Aorta (tissue), 5 donors: ENCODE measurements at regions not wholly inside any gene's neighbourhood (a gene's known extent, or its start where the extent isn't known, plus 50 kb on each side); places are given as distances from the start of the nearest gene placed in this dataset.

Experiments used
- ATAC-seq: fragments of 200-7000 bp; cut with Tn5 transposase; one replicate; pipeline ENCODE4 v1.9.1; 2022; ENCODE audit warnings: moderate library complexity; ENCODE audit not compliant: low FRiP score
- DNase-seq, 2 donors: peaks; one replicate each; pipeline ENCODE4 v3.0.0-alpha.2; 2020
- H3K27ac ChIP-seq, 2 donors: one replicate each; pipeline ENCODE4 v1.5.1; 2013; ENCODE audit warnings: low read length in 2 of 2, mild to moderate bottlenecking in 2 of 2, moderate library complexity in 2 of 2, control low read depth in 1 of 2, inconsistent platforms in 1 of 2, low read depth in 1 of 2
- H3K27me3 ChIP-seq, 2 donors: one replicate each; pipeline ENCODE4 v1.6.1; 2013; ENCODE audit warnings: control low read depth in 1 of 2, low read length in 1 of 2, mild to moderate bottlenecking in 1 of 2, moderate library complexity in 1 of 2; ENCODE audit not compliant: insufficient read depth in 2 of 2, control insufficient read depth in 1 of 2
- H3K36me3 ChIP-seq, 2 donors: one replicate each; pipeline ENCODE4 v1.6.1; 2013; ENCODE audit warnings: control low read depth in 1 of 2, low read length in 1 of 2, mild to moderate bottlenecking in 1 of 2; ENCODE audit not compliant: insufficient read depth in 2 of 2, control insufficient read depth in 1 of 2
- H3K4me1 ChIP-seq, 2 donors: one replicate each; pipeline ENCODE4 v1.6.1; 2013; ENCODE audit warnings: low read length in 2 of 2, control low read depth in 1 of 2, mild to moderate bottlenecking in 1 of 2, moderate library complexity in 1 of 2; ENCODE audit not compliant: insufficient read depth in 2 of 2, control insufficient read depth in 1 of 2
- H3K4me3 ChIP-seq, 2 donors: one replicate each; pipeline ENCODE4 v1.5.1; 2013; ENCODE audit warnings: low read length in 2 of 2, control low read depth in 1 of 2, mild to moderate bottlenecking in 1 of 2
- H3K9me3 ChIP-seq: one replicate; pipeline ENCODE4 v1.6.1; 2013; ENCODE audit warnings: mild to moderate bottlenecking, low read length; ENCODE audit not compliant: control insufficient read depth
- WGBS, 2 donors: extraction: QIAGEN DNeasy Blood & Tissue Kit; methylation state at CpG; one replicate each; pipeline ENCODE4 v1.1.7; 2013; 5-methylcytosine and 5-hydroxymethylcytosine counted together
- intact Hi-C, 2 donors: fragments of 100-400 bp; cut with DNase I; formaldehyde crosslinking; loops; one replicate each; pipeline versions ENCODE4 v1.14.2 to v1.15.0; 2022
- donor health status: healthy with polysubstance abuse.
- donor health status: Bipolar disorder and iron deficiency.
- donor health status: DM: no; HTN: no; CAD: no.
- donor health status: DM: no; HTN: no; CAD: no.
- donor health status: DM: yes; HTN: yes; CAD: no.

DNA sequence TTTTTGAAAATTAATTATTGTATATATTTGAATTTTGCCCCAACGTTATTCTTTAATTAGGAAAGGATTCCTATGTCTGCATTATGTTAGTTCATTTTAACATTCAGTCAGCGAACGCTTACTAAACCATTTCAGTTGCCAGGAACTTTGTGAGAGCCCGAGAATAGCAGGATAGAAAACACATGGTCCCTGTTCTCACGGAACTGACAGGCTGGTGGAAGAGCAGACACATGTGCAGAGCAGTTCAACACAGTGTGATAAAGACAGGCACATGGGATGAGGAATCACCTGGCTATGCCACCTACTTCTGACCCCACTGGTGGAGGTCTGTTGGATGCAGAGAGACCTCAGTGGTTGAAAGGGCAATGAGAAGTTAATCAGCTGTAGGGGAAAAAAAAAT lies 367.2 kb downstream of the EPM2A start:
- intact Hi-C loops, result no loop called here
- no peaks in the 10 kb centered on the region for H3K9me3 ChIP-seq
- 63 to 66% methylated on average over 5 of the region's 5 CpGs for WGBS, 2 donors
- H3K4me1 ChIP-seq, result no peaks in the 10 kb centered on the region
- DNase-seq (no peak), ATAC-seq (no peak)
- H3K27me3 ChIP-seq, result no peaks in the 10 kb centered on the region
- no peaks in the 10 kb centered on the region for H3K36me3 ChIP-seq
- no peak overlapping the region for H3K4me3 ChIP-seq
- no peak overlapping the region for H3K27ac ChIP-seq

DNA sequence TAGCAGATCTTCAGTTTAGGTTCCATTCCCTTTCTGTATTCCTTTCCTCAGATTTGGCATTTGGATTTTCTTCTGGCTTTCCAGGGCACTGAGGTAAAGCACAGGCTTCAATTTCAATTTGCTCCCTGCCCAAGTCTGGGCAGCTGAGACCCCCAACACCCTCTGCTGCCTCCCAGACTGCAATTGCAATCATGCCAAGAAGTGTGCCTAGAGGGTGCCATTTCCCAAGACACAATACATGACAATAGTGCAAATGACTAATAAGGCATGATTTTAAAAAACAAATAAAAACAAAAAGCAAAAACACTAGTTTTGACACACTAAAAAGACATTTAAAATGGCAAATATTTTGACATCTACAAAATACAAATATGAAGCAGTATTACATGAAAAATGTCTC lies 364.8 kb downstream of the EPM2A start:
- DNase-seq, result no peak
- intact Hi-C loops, result no loop called here
- H3K4me1 ChIP-seq, result no peaks in the 10 kb centered on the region
- no peak for ATAC-seq
- no peak overlapping the region for H3K27ac ChIP-seq
- no peaks in the 10 kb centered on the region for H3K27me3 ChIP-seq
- no peaks in the 10 kb centered on the region for H3K9me3 ChIP-seq
- H3K36me3 ChIP-seq, result no peaks in the 10 kb centered on the region
- no peak overlapping the region for H3K4me3 ChIP-seq

DNA sequence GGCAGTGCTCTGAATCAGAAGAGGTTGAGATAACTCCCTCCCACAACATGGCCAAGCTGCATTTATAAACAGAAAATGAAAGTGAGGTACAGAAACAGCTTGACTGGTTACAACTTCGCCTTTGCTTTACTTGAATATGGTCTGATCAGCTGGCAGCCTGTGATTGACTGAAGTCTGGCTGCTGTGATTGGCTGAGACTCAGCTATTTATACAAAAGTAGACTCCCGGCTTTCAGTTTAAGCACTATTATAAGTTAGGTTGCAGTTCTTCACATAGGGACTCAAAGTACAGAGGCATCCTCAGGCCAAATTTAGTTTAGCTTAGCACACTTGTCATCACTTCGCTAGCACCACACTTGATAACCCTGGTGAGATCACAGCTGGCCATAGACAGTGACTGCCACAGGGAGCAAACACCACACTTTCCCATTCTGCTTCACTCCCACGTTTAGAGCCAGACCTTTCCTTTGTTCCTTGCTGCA lies 362.6 kb downstream of the EPM2A start:
- peak; percentile 27 for ATAC-seq
- intact Hi-C loops, result no loop called here
- Histone ChIP-seq H3K36me3 (no peaks in the 10 kb centered on the region), H3K27ac (peak overlapping the region in 1 of 2 donors; percentile 83), H3K4me1 (no peaks in the 10 kb centered on the region), H3K4me3 (peak overlapping the region; percentile 17 to 54), H3K27me3 (no peaks in the 10 kb centered on the region), H3K9me3 (no peaks in the 10 kb centered on the region)
- WGBS, 2 donors, result 9 to 11% methylated on average over 4 of the region's 4 CpGs
- DNase-seq, result no peak

DNA sequence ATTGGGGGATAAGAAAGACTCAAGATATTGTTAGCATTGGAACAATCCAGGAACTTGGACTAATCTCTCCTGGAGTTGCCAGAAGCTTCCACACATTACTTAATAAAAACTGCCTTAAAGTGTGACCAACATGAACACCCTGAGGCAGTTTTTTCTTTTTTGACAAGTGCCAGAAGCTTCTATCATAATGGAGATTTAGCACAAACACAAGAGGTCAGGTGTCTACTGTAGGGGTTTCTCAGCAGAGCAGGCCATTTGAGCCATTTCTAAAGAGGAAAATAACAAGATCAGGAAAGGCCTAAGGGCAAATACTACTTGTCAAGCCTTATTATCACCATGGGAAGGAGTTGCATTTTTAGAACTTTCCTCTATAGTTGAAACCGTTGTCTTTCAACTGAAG lies 361.5 kb downstream of the EPM2A start:
- 63 to 71% methylated on average over 1 of the region's 1 CpG for WGBS, 2 donors
- no peaks in the 10 kb centered on the region for H3K27me3 ChIP-seq
- no peak for DNase-seq
- intact Hi-C loops, result no loop called here
- H3K27ac ChIP-seq, result no peak overlapping the region
- H3K4me1 ChIP-seq, result no peaks in the 10 kb centered on the region
- no peaks in the 10 kb centered on the region for H3K36me3 ChIP-seq
- no peak overlapping the region for H3K4me3 ChIP-seq
- no peaks in the 10 kb centered on the region for H3K9me3 ChIP-seq
- ATAC-seq, result no peak

DNA sequence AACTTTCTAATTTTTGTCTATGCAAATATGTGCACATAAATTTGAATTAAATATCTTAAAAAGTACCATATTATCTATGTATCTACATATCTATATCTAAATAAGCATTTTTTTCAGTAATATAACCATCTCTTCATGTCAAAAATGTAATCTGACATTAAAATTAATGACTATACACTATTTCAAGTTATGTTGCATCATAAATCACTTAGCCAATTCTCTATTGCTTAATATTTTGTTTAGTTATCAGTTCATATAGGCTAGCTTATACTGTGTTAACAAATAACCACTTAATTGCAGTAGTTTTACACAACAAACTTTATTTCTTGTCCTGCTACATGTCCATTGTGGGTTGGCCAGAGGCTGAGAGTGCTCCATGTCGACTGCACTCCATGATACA lies 360.8 kb downstream of the EPM2A start:
- 91 to 94% methylated on average over 1 of the region's 1 CpG for WGBS, 2 donors
- no peaks in the 10 kb centered on the region for H3K9me3 ChIP-seq
- intact Hi-C loops, result no loop called here
- no peaks in the 10 kb centered on the region for H3K36me3 ChIP-seq
- H3K4me1 ChIP-seq, result no peaks in the 10 kb centered on the region
- no peak overlapping the region for H3K27ac ChIP-seq
- no peaks in the 10 kb centered on the region for H3K27me3 ChIP-seq
- no peak overlapping the region for H3K4me3 ChIP-seq
- DNase-seq (no peak), ATAC-seq (no peak)

DNA sequence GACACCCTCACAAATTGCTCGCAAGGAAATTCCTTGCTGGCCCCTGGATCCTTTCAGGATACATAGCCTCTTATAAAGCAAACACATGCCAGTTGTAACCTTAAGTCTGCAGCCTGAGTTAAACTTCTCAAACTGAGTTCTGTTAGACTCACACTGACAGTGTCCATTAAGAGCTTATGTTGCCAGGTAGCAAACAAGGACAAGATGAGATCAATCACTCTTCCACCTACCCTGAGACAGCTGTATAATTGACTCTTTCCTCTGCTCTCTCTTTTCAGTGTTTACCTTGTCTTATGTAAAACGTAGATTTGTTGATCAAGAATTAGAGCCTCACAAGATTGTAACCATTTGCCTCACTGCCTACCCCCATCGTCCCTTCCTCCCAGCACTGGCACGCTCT lies 359.8 kb downstream of the EPM2A start:
- H3K27me3 ChIP-seq, result no peaks in the 10 kb centered on the region
- 87 to 89% methylated on average over 4 of the region's 4 CpGs for WGBS, 2 donors
- DNase-seq, result no peak
- no peaks in the 10 kb centered on the region for H3K36me3 ChIP-seq
- ATAC-seq, result no peak
- H3K4me3 ChIP-seq, result no peak overlapping the region
- H3K9me3 ChIP-seq, result no peaks in the 10 kb centered on the region
- no peak overlapping the region for H3K27ac ChIP-seq
- no peaks in the 10 kb centered on the region for H3K4me1 ChIP-seq
- intact Hi-C loops, result no loop called here

DNA sequence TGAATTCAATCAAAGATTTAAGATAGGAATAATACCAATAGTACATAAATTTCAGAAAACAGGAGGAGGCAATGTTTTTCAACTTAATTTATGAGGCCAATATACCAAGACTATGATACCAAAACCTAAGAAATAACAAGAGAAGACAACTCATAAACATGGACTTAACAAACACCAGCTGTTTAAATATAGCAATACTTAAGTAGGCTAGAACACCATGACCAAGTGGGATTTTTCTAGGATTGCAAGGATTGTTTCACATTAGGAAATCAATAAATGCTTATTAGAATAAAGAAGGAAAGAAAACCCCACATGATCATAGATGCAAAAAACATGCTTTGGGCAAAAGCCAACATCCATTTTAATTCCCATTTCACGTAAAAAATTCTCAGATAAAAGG lies 355.1 kb downstream of the EPM2A start:
- no peak for ATAC-seq
- intact Hi-C loops, result no loop called here
- H3K27ac ChIP-seq, result no peak overlapping the region

DNA sequence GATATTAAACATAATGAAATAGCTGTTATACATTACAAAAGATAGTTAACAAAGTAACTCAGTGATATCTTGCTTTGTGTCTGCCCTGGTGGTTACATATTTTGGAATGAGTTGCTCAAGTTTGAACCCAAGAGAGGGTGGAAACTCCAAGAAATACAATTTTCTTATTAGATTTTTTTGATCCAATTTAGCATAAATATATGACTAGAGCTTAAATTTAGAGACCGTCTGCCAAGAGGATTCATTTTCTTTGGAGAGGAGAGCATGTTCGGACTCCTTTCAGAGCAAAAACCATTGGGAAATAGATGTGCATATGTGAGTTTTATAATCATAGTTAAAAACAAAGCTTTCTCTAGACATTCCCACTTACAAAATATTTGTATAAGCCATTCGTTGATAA lies 353.4 kb downstream of the EPM2A start:
- H3K4me1 ChIP-seq, result no peaks in the 10 kb centered on the region
- ATAC-seq, result no peak
- no peak for DNase-seq
- H3K27ac ChIP-seq, result no peak overlapping the region
- H3K4me3 ChIP-seq, result no peak overlapping the region
- H3K36me3 ChIP-seq, result no peaks in the 10 kb centered on the region
- no peaks in the 10 kb centered on the region for H3K9me3 ChIP-seq
- WGBS, 2 donors, result 5 to 19% methylated on average over 3 of the region's 3 CpGs
- no peaks in the 10 kb centered on the region for H3K27me3 ChIP-seq
- intact Hi-C loops, result no loop called here

More for the DNA sequence above, 355.1 kb downstream of the EPM2A start:
- Histone ChIP-seq H3K4me1 (no peaks in the 10 kb centered on the region), H3K9me3 (no peaks in the 10 kb centered on the region), H3K4me3 (no peak overlapping the region), H3K36me3 (no peaks in the 10 kb centered on the region), H3K27me3 (no peaks in the 10 kb centered on the region)
- WGBS, 2 donors, result 96 to 100% methylated on average over 1 of the region's 1 CpG
- DNase-seq, result no peak

DNA sequence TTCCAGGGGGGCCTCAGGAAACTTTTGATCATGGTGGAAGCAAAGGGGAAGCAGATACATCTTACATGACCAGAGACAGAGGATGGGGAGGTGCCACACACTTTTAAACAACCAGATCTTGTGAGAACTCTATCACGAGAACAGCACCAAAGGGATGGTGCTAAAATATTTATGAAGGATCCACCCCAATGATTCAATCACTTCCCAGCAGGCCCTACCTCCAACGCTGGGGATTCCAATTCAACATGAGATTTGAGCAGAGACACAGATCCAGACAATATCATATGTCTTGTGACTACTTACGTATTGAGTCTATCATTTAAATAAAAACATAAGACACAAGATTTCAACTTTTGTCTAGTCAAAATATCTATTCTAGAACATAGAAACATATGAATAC lies 351.9 kb downstream of the EPM2A start:
- DNase-seq (no peak), ATAC-seq (no peak)
- no peak overlapping the region for H3K27ac ChIP-seq
- no peak overlapping the region for H3K4me3 ChIP-seq
- intact Hi-C loops, result no loop called here
- H3K36me3 ChIP-seq, result no peaks in the 10 kb centered on the region
- WGBS, 2 donors, result 91 to 96% methylated on average over 3 of the region's 3 CpGs
- no peaks in the 10 kb centered on the region for H3K9me3 ChIP-seq
- no peaks in the 10 kb centered on the region for H3K27me3 ChIP-seq
- H3K4me1 ChIP-seq, result no peaks in the 10 kb centered on the region
